ENCODE measurements at regions not wholly inside any gene's neighbourhood (a gene's known extent, or its start where the extent isn't known, plus 50 kb on each side); places are given as distances from the start of the nearest gene placed in this dataset.
A peak's percentile ranks its signal among the peaks of the same experiment; 100 is the strongest.

DNA sequence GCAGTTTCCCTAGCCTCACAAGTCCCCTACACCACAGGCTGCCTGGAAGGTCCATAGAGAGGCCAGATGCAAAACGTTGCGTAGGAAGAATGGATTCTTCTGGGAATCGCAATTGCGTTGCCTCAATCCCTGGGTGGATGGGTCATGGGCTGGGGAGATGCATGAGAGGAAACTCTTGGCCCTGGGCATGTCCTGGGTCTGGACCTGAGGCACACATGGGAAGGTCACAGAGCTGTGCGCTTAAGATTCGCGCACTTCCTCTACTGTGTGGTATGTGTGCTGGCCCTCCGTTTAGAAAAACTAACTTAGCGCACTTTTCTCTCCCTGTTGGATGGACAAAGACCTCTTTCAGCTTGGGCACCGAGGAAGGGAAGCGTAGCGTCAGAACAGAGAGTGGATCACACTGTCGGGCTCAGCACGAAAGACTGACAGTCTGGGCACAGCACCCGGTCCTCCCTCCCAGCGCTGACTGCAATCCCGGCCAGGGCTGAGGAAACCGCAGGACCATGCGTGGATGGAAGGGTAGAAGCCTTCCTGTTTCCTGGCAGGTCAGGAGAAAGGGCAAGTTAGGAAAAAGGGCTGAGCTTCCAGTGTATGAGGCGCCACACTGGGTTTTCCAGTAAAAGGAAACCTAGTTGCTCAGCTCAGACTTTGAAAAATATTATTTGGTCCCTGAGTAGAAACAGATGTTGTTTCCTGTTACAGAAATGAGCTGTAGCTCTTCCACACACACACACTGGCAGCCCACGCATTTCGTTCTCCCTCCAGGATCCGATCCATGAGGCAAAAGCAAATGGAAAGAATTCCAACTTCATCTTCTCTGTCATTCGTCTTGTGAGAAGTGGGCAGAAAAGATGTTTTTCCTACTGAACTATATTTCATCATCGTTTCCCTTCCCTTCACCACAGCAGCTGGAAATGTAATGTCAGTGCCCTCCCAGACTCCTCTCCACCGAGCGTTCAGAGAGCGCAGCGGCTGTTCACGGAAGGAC is 86.0 kb downstream of the ING1 start:
- Mint-ChIP-seq H3K27ac (no peak overlapping the region), H3K36me3 (no peaks in the 10 kb centered on the region), H3K27me3 (peaks cover 55% of the 10 kb centered on the region), H3K4me1 (peaks cover 0 to 11% (median 2%) of the 10 kb centered on the region in 4 donors), H3K9me3 (peaks cover 0 to 7% (median 4%) of the 10 kb centered on the region in 7 donors), H3K4me3 (peak overlapping the region in 1 of 4 donors; percentile 26)
- Histone ChIP-seq H3K4me3 (ENCODE audit: low read depth, low read length) (no peak overlapping the region), H3K36me3 (ENCODE audit: control insufficient read depth, insufficient read depth, low read length) (no peaks in the 10 kb centered on the region), H3K27me3 (ENCODE audit: control insufficient read depth, insufficient read depth, low read length) (peaks cover 13% of the 10 kb centered on the region), H3K9me3 (ENCODE audit: control insufficient read depth in 2 of 2, low read length in 2 of 2) (peaks cover under 1% of the 10 kb centered on the region in 2 experiments), H3K27ac (ENCODE audit: insufficient read depth, low read length, poor library complexity, severe bottlenecking) (no peak overlapping the region), H3K4me1 (ENCODE audit: control insufficient read depth, insufficient read depth, low read length, poor library complexity, severe bottlenecking) (no peaks in the 10 kb centered on the region)
- DNase-seq (no peak), ATAC-seq (ENCODE audit: low read depth in 2 of 2) (no peak)

DNA sequence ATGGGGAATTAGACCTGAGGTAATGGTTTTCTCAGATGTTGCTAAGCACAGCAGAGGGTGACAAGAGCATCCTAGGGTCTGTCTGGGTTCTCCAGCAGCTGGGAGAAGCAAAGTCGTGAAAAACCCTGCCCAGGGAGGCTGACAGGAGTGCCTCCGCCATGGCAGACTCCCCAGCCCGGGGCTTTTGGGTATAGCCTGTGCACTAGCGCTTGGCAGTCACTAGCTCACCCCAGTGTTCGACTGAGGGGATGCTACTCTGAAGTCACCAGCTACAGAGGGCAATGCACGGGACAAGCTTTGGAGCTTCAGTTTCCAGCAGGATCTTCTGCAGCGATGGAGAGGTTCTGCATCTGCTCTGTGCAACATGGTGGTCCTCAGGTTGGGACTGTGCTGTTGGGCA is 87.5 kb downstream of the ING1 start:
- H3K27me3 Mint-ChIP-seq: peaks cover 52% of the 10 kb centered on the region
- Histone ChIP-seq H3K36me3 (ENCODE audit: control insufficient read depth, insufficient read depth, low read length) (no peaks in the 10 kb centered on the region), H3K27me3 (ENCODE audit: control insufficient read depth, insufficient read depth, low read length) (peaks cover 15% of the 10 kb centered on the region), H3K4me3 (ENCODE audit: low read depth, low read length) (no peak overlapping the region), H3K9me3 (ENCODE audit: control insufficient read depth in 2 of 2, low read length in 2 of 2) (no peaks in the 10 kb centered on the region), H3K4me1 (ENCODE audit: control insufficient read depth, insufficient read depth, low read length, poor library complexity, severe bottlenecking) (no peaks in the 10 kb centered on the region), H3K27ac (ENCODE audit: insufficient read depth, low read length, poor library complexity, severe bottlenecking) (no peak overlapping the region)
- H3K4me3 Mint-ChIP-seq: no peak overlapping the region
- H3K36me3 Mint-ChIP-seq: peaks cover 4% of the 10 kb centered on the region
- DNase-seq (no peak), ATAC-seq (ENCODE audit: low read depth in 2 of 2) (peak in 1 of 2 donors; percentile 28)
- peaks cover 0 to 11% (median 2%) of the 10 kb centered on the region in 4 donors for H3K4me1 Mint-ChIP-seq
- no peaks in the 10 kb centered on the region for H3K9me3 Mint-ChIP-seq
- no peak overlapping the region for H3K27ac Mint-ChIP-seq

DNA sequence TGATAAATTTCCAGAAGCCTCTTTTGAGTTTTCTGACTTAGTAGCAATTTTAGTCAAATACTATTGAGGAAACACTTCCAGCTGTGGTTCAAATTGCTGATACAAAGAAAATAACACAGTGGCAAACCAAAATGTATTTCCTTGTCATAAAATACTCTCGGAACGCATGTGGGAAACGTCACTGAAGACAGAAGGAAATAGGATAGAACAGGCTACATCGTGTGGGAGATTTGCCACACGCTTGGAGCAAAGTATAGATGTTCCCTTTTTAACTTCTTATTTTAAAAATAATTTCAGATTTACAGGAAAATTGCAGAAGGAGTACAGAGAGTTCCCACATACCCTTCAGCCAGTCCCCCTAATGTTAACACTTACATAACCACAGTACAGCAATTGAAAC is 88.8 kb downstream of the ING1 start:
- no peaks in the 10 kb centered on the region for H3K4me1 ChIP-seq (ENCODE audit: control insufficient read depth, insufficient read depth, low read length, poor library complexity, severe bottlenecking)
- H3K27ac ChIP-seq (ENCODE audit: insufficient read depth, low read length, poor library complexity, severe bottlenecking): no peak overlapping the region
- Mint-ChIP-seq H3K4me3 (no peak overlapping the region), H3K4me1 (peaks cover 0 to 11% (median 2%) of the 10 kb centered on the region in 4 donors), H3K27ac (no peak overlapping the region), H3K27me3 (peaks cover 52% of the 10 kb centered on the region), H3K36me3 (peaks cover 4% of the 10 kb centered on the region), H3K9me3 (no peaks in the 10 kb centered on the region)
- no peaks in the 10 kb centered on the region for H3K9me3 ChIP-seq (ENCODE audit: control insufficient read depth in 2 of 2, low read length in 2 of 2)
- H3K36me3 ChIP-seq (ENCODE audit: control insufficient read depth, insufficient read depth, low read length): no peaks in the 10 kb centered on the region
- no peak for DNase-seq
- H3K27me3 ChIP-seq (ENCODE audit: control insufficient read depth, insufficient read depth, low read length): peaks cover 19% of the 10 kb centered on the region
- no peak overlapping the region for H3K4me3 ChIP-seq (ENCODE audit: low read depth, low read length)
- ATAC-seq (ENCODE audit: low read depth in 2 of 2): no peak

DNA sequence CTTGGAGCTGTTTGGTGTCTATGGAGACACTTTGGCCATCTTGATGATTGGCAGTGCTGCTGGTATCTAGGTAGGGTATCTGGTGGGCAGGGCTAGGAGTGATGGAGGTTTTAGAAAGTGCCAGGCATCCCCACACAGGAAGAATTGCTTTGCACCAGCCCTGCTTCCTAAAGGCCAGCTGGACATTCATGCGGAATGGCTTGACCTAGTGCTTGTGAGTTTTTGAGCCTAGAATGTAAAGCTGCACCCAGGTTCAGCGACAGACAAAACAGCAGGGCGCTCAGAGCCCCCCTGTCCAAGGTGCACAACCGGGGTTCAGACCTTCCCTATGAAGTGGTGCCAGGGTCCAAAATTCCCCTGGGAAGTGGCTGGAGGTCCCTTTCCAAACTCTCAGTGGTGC is 93.1 kb downstream of the ING1 start:
- H3K4me3 Mint-ChIP-seq: no peak overlapping the region
- ATAC-seq (ENCODE audit: low read depth in 2 of 2): no peak
- H3K36me3 Mint-ChIP-seq: peaks cover 4% of the 10 kb centered on the region
- Histone ChIP-seq H3K27ac (ENCODE audit: insufficient read depth, low read length, poor library complexity, severe bottlenecking) (no peak overlapping the region), H3K36me3 (ENCODE audit: control insufficient read depth, insufficient read depth, low read length) (no peaks in the 10 kb centered on the region), H3K27me3 (ENCODE audit: control insufficient read depth, insufficient read depth, low read length) (peaks cover 24% of the 10 kb centered on the region), H3K9me3 (ENCODE audit: control insufficient read depth in 2 of 2, low read length in 2 of 2) (no peaks in the 10 kb centered on the region), H3K4me3 (ENCODE audit: low read depth, low read length) (no peak overlapping the region), H3K4me1 (ENCODE audit: control insufficient read depth, insufficient read depth, low read length, poor library complexity, severe bottlenecking) (no peaks in the 10 kb centered on the region)
- peaks cover 0 to 2% (median 1%) of the 10 kb centered on the region in 4 donors for H3K4me1 Mint-ChIP-seq
- DNase-seq: no peak
- peaks cover 42% of the 10 kb centered on the region for H3K27me3 Mint-ChIP-seq
- H3K27ac Mint-ChIP-seq: no peak overlapping the region
- H3K9me3 Mint-ChIP-seq: no peaks in the 10 kb centered on the region

DNA sequence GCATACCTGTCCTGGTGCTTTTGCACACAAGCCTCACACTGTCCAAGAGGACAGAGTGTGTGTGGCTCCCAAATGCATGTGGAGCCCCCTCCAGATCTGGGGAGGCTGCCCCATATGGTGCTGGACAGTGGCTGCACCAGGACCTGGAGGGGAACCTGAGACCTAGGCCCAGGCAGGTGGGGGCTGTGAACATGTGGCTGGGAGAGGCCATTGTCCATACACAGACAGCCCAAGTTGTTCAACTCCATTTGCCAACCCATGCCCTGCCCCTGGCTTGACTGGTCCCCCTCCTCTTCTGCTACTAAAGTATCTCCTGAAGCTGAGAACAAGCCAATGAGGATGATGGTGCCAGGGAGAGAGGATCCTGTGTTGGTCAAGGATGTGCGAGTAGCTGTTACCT is 94.0 kb downstream of the ING1 start:
- DNase-seq (no peak), ATAC-seq (ENCODE audit: low read depth in 2 of 2) (no peak)
- H3K27ac Mint-ChIP-seq: no peak overlapping the region
- no peak overlapping the region for H3K4me3 Mint-ChIP-seq
- Histone ChIP-seq H3K9me3 (ENCODE audit: control insufficient read depth in 2 of 2, low read length in 2 of 2) (no peaks in the 10 kb centered on the region), H3K27me3 (ENCODE audit: control insufficient read depth, insufficient read depth, low read length) (peaks cover 22% of the 10 kb centered on the region), H3K4me3 (ENCODE audit: low read depth, low read length) (no peak overlapping the region), H3K36me3 (ENCODE audit: control insufficient read depth, insufficient read depth, low read length) (no peaks in the 10 kb centered on the region), H3K4me1 (ENCODE audit: control insufficient read depth, insufficient read depth, low read length, poor library complexity, severe bottlenecking) (peaks cover 3% of the 10 kb centered on the region), H3K27ac (ENCODE audit: insufficient read depth, low read length, poor library complexity, severe bottlenecking) (no peak overlapping the region)
- H3K36me3 Mint-ChIP-seq: peaks cover 4% of the 10 kb centered on the region
- peaks cover 44% of the 10 kb centered on the region for H3K27me3 Mint-ChIP-seq
- H3K9me3 Mint-ChIP-seq: peaks cover 0 to under 1% (median 0%) of the 10 kb centered on the region in 7 donors
- H3K4me1 Mint-ChIP-seq: peaks cover 0 to 10% (median 1%) of the 10 kb centered on the region in 4 donors

DNA sequence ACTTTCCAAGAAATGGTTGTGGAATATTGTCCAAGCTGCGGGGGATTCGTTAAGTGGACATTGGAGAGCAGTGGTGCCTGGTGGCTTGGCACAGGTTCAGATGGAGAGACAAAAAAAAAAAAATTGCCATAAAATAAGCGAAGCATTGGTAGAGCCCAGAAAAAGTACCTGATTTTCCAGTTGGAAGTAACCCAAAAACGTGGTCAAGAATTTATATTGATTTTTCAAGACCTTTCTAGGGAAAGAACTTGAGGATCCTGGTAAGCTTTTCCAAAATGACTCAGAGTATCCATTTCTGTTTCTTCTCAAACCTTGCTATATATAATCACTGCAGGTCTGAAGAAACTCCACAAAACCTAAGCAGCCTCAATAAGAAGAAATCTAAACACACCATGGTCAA is 94.6 kb downstream of the ING1 start:
- peaks cover 44% of the 10 kb centered on the region for H3K27me3 Mint-ChIP-seq
- Histone ChIP-seq H3K9me3 (ENCODE audit: control insufficient read depth in 2 of 2, low read length in 2 of 2) (no peaks in the 10 kb centered on the region), H3K4me1 (ENCODE audit: control insufficient read depth, insufficient read depth, low read length, poor library complexity, severe bottlenecking) (peaks cover 3% of the 10 kb centered on the region), H3K27ac (ENCODE audit: insufficient read depth, low read length, poor library complexity, severe bottlenecking) (no peak overlapping the region), H3K36me3 (ENCODE audit: control insufficient read depth, insufficient read depth, low read length) (no peaks in the 10 kb centered on the region), H3K27me3 (ENCODE audit: control insufficient read depth, insufficient read depth, low read length) (peaks cover 20% of the 10 kb centered on the region), H3K4me3 (ENCODE audit: low read depth, low read length) (no peak overlapping the region)
- no peak overlapping the region for H3K27ac Mint-ChIP-seq
- H3K9me3 Mint-ChIP-seq: peaks cover 0 to 2% (median 0%) of the 10 kb centered on the region in 7 donors
- DNase-seq (no peak), ATAC-seq (ENCODE audit: low read depth in 2 of 2) (no peak)
- peaks cover 0 to 10% (median 1%) of the 10 kb centered on the region in 4 donors for H3K4me1 Mint-ChIP-seq
- H3K36me3 Mint-ChIP-seq: peaks cover 4% of the 10 kb centered on the region
- H3K4me3 Mint-ChIP-seq: no peak overlapping the region

DNA sequence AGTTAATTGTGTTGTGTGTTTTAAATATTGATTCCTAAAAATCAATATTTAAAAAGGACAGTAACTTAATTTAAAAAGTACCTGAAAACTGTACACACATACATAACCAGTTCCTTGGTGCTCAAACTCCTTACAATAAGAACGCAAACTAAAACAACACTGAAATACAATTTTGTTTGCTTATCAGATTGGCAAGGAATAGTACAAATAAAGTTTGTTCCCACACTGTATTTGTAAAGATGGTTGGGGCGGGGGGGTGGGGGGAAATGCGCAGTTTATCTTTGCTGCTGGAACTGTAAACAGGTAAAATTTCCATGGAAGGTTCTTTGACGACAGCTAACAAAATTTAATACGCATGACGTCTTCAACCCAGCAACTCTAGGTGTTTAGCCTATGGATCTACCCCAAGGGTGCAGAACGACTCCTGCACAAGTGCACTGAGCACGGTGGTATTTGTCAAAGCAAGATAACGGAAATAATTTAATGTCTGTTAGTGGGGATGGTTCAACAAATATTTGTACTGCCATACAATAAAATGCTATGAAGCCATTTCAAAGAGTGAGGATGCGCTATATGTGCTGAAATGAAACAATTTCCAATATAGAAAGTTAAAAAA is 96.5 kb downstream of the ING1 start:
- H3K4me1 ChIP-seq (ENCODE audit: control insufficient read depth, insufficient read depth, low read length, poor library complexity, severe bottlenecking): peaks cover 3% of the 10 kb centered on the region
- no peak overlapping the region for H3K27ac ChIP-seq (ENCODE audit: insufficient read depth, low read length, poor library complexity, severe bottlenecking)
- peaks cover 0 to 5% (median 0%) of the 10 kb centered on the region in 7 donors for H3K9me3 Mint-ChIP-seq
- peaks cover 0 to 12% (median 1%) of the 10 kb centered on the region in 4 donors for H3K4me1 Mint-ChIP-seq
- no peak overlapping the region for H3K27ac Mint-ChIP-seq
- H3K36me3 ChIP-seq (ENCODE audit: control insufficient read depth, insufficient read depth, low read length): no peaks in the 10 kb centered on the region
- ATAC-seq (ENCODE audit: low read depth in 2 of 2): no peak
- peaks cover 57% of the 10 kb centered on the region for H3K27me3 Mint-ChIP-seq
- no peak for DNase-seq
- H3K4me3 Mint-ChIP-seq: no peak overlapping the region
- peaks cover 17% of the 10 kb centered on the region for H3K27me3 ChIP-seq (ENCODE audit: control insufficient read depth, insufficient read depth, low read length)
- H3K36me3 Mint-ChIP-seq: peaks cover 4% of the 10 kb centered on the region
- H3K9me3 ChIP-seq (ENCODE audit: control insufficient read depth in 2 of 2, low read length in 2 of 2): no peaks in the 10 kb centered on the region
- H3K4me3 ChIP-seq (ENCODE audit: low read depth, low read length): no peak overlapping the region
